Inflammatory macrophage (primary cell): ENCODE measurements at regions not wholly inside any gene's neighbourhood (a gene's known extent, or its start where the extent isn't known, plus 50 kb on each side); places are given as distances from the start of the nearest gene placed in this dataset.
"Not testable (repeated sequence)": the region's sequence is repeated elsewhere in the genome, so short reads cannot be mapped to it uniquely, and the experiment has no call there.

Experiments used
- DNase-seq, 2 donors: peaks; one replicate each; pipeline ENCODE4 v3.0.0-alpha.2; 2020 to 2022

DNA sequence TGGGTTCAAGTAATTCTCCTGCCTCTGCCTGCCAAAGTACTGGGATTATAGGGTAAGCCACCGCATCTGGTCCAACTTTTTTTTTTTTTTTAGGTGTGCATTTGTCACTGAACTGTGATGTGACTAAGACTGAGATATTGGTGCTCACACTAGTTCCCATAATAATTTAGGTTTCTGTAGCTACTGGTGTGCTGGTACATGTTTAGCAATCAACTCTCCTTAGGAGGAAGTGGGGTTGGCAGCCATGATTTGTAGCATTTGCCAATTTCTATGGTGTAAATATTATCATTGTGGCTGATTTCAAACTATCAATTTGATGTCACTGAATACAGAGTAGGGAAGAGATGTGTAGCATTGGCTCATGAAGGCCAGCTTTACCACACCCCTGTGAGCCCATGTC is 372.7 kb downstream of the EDEM1 start:
- peak in 1 of 2 donors; percentile 31 for DNase-seq

DNA sequence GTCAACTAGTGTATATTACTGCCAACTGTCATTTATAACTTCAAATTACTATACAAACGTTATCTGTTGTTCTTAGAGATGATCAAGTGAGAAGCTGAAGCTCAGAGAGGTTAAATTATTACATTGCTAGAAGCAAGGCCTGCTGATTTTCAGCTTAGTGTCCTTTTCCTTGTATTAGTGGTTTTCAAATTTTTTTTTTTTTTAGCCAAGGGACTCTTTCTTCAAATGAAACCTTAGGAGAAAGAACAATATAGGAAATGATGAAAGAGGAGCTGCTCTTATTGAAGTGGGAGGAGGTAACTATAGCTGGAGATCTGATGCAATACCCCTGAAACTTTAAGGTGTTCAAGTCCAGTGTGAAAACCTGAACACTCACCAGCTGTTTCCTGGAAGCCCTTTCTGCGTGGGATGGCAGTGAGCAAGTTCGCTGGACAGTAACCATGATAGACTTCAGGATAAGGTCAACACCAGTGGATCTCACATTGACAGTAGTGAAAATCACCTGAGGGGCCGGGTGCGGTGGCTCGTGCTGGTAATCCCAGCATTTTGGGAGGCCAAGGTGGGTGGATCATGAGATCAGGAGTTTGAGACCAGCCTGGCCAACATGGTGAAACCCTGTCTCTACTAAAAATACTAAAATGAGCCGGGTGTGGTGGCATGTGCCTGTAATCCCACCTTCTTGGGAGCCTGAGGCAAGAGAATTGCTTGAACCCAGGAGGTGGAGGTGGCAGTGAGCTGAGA is 376.2 kb downstream of the EDEM1 start:
- no peak for DNase-seq

DNA sequence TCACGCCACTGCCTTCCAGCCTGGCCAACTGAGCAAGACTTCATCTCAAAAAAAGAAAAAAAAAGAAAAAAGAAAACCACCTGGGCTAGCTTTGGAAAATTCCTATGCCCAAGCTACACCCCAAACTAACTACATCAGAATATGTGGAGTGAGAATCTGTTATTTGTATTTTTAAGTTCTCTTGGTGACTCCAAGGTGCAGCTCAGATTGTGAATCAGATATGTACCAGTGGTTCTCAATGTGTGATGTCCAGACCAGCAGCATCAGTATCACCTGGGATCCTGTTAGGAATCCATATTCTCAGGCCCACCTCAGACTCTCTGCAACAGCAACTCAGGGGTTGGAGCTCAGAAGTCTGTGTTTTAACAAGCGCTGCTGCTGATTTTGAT is 376.8 kb downstream of the EDEM1 start:
- DNase-seq = no peak

DNA sequence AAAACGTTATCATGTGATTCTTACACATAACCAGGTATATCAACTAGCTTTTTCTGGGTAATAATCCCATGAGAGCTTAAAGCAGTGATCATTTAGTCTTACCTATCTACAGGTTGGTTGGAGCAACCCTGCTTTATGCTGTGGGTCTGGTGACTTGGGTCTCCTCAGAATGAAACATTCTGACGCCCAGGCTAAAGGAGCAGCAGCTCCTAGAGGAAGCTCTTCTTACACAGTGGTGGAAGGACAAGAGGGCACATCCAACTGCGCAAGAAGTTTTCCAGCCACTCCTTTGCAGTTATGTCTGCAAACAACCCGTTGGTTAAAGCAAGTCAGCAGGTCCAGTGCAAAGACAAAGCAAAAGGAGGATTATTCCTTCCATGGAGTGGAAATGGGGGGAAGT is 377.5 kb downstream of the EDEM1 start:
- DNase-seq = peak in 1 of 2 donors; percentile 32

DNA sequence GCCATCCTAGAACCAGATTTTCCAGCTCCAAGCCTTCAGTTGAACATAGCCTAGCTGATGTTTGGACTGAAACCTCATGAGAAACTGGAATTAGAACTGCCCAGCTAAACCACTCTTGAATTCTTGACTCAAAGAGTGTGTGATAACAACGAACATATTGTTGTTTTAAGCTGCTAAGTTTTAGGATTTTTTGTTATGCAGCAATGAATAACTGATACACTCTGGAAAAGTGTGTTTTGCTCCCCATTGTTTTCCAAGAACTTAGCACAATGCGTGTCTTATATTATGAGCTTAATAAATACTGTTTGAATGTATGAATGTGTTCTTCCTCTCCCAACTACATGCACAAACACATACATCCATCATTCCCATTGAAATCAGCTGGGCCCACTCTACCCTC is 379.6 kb downstream of the EDEM1 start:
- no peak for DNase-seq

DNA sequence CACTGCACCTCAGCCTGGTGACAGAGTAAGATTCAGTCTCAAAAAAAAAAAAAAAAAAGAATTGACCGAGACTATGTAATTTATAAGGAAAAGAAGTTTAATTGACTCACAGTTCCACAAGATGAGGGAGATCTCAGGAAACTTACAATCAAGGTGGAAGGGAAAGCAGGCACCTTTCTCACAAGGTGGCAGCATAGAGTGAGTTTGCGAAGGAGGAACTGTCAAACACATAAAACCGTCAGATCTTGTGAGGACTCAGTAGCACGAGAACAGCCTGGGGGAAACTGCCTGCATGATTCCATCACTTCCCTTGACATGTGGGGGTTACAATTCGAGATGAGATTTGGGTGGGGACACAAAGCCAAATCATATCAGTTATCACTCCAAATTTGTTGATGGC is 380.9 kb downstream of the EDEM1 start:
- no peak for DNase-seq

DNA sequence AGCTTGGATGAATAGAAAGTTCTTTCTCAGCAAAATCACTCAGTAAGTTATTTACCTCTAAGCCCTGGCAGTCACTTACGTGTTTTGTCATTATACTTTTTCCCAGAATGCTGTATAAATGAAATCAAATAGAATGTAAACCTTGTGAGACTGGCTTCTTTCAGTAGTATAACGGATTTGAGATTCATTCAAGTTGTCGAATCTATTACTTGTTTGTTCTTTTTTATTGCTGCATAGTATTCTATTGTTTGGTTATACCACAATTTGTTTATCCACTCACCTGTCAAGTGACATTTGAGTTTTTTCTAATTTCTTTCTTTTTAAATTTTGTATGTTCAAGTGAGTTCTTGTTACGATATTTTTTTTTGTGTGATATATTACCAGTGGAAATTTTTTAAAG is 381.6 kb downstream of the EDEM1 start:
- no peak for DNase-seq

DNA sequence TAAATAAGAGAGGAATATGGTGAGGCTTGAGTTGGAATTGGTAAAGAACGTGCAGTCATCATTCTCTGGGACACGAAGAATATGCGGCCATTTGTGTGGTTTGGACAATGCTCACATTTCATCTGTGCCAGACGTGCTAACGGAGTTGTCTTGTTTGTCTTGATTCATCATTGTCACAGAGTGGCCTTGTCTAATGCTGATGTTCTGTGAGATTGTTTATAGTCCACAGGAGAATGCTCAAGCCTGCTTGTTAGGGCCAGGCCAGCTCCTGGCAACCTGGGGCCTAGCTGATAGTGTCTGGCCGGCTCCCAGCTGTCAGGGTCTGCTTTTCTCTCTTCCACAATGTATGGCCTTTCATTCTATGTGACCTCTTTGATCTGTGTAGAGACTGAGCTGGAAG is 384.7 kb downstream of the EDEM1 start:
- no peak for DNase-seq

DNA sequence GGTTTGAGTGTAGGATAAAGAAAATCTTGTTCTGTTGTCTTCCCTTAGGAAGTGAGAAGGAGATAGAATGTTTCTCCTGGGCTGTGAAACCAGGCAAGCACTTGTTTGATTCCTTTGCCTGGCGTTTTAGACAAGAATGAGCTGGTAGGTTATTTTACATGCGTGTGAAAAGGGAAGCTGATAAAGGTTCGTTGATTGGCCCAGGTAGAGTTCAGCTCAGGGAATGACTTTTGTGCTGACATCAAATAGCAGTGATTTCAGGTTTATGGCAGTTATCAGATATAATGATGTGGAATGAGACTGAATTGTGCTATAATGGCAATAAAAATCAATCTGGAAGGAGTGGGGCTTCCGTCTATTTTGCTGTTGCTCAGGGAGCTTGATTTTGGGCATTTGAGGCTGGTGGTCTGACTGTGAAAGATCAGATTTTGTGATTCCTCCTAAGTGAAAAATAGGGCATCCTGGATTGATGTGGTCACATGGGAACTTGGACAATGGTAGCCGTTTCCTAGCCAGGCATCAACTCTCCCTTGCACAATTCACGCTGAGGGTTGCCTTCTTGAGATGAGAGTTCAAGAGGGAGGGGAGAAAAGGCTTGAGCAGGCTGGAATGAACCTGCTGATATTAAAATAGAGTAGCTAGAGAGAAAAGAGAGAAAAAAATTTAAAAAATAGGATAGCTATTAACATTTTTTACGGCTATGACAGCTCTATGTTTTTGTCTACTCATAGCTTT is 388.9 kb downstream of the EDEM1 start:
- no peak for DNase-seq

DNA sequence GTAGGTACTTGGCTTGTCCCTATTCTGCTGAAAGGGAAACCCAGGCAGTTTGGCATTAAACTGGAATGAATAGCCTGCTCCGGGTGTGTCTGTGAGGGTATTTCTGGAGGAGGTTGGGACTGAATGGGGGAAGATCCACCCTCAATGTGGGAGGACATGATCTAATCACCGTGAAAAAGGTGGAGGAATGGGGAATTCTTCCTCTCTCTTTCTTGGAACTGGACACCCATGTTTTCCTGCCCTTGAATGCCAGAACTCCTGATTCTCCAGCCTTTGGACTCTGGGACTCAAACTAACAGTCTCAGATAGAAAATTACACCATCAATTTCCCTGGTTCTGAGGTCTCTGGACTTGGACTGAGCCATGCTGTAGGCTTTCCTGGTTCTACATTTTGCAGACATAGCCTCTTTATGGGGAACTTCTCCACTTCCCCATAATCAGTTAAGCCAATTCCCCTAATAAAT is 391.7 kb downstream of the EDEM1 start:
- DNase-seq = peak; percentile 32 to 40

DNA sequence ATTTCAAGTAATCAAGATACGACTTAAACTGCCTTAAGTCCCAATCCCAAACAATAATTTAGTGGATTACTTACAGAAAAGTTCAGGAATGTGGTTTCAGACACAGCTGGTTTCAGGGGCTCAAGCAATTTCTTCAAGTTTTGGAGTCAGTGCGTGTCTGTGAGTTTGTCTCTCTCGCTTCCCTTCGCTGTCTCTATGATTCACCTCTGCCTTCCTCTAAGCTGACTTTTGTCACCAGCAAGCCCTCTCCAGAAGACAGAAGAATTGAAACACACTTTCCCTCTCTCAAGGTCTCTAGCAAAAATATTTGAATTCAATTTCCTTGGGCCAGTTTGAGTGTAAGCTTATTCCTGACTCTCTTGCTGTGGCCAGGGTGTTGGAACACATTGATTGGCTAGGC is 392.4 kb downstream of the EDEM1 start:
- DNase-seq = peak; percentile 10 to 44

DNA sequence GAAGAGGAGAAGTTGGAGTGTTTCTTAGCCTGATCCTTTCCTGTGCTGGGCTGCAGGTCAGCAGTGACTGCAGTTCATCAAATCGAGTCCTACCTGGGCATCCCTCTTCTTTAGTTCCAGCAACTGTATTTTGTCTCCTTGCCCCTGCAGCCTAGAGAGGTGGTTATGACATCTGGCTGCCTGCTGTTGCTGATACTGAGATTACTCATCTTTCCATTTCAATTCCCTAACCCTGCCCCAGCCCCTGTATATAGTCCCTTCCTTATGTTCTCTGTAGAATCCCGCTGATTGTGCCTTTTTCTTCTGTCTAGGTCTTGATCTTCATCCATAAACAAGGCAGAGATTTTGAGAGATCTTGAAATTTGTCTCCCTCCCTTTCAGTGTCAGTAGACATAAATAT is 393.3 kb downstream of the EDEM1 start:
- DNase-seq = no peak

DNA sequence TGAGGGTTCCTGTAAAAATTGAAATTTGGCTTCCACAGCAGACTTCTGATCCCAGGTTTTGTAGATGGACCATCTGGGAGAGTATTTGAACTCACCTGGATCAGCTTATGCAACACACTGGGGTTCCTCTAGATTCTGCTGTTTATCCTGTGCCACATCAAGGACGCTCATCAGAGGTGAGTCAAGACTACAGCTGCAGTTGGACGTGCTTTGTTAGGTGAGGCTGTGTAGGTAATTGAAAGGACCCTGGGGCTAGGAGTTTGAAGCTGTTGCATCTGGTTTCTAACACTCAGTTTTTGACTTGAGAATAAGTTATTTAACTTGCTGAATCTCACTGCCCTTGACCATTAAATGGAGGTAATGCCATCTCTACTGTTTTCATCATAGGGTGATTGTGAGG is 394.2 kb downstream of the EDEM1 start:
- DNase-seq = no peak

DNA sequence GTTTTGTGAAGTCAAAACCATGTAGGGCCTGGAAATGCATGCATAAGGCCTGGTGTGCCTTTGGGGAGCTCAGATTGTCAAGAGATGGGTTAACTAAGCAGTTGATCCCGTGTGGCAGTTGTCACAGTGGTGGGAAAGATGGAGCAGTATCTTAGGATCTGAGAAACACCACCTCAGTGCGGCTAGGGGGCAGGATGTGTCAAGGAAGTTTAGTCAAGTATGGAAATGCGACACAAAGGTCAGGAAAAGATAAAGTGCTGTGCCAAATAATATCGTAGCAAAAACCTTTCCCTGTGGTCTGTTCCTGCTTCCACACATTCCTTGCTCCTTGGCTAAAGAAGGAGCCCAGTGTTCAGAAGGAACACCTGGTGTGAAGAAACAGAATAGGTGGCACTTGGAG is 396.4 kb downstream of the EDEM1 start:
- no peak for DNase-seq

DNA sequence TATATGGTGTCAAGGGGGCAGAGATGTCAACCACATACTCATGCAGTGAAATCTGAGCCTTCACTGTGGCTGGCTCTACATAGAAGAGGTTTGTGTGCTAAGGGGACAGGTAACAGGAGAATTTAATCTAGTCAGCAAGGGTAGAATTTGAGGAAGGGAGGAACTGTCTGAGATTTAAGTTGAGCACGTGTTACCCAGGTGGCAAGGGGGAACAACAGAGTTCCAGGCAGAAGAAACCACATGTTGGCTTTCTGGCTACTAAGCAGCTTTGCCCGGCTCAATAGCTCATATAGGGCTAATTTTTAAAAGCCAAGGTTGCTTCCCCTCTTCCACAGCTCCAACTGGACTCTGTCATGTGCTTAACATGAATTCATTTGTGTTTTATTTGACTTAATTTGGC is 397.6 kb downstream of the EDEM1 start:
- DNase-seq = no peak

DNA sequence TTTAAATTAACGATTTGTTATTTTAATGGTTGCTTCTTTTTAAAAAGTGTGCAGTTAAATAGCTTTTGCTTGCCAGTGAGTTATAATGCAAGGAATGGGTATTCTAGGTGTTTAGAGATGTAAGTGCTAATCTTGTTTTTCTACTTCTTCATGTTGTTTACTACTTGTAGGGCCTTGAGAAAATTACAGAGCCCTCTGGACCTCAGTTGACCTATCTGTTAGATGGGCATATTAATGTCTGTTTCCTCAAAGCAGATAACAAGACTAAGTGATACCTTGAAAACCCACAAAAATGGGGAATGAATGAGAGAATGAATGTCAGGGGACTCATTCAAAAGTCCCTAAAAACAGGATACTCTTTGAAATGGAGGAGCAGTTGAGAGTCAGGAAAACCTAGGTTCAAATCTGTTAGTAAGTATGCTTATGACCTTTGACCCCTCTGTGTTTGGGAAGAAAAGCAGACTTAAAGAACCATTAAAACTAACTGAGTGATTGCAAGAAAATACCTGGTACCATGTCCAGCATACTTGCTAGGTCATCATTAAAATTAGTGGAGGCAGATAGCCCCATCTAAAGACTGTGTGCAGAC is 419.5 kb downstream of the EDEM1 start:
- no peak for DNase-seq

DNA sequence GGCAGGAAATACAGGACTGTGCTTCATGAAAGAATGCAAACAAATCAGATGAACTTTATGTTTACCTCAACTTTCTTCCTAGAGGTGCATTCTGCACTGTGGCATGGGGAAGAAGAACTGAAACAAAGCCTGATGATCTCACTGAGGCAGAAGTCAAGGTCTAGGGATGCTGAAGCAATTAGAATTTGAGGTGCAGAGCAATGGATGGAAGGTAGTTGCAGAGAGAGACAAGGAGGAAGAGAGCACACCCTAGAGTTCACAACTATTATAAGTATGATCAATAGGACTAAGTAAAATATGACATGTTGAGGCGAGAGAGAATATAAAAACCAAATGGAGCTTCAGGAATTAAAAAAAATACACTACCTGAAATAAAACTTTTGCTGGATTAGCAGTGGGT is 420.1 kb downstream of the EDEM1 start:
- no peak for DNase-seq

DNA sequence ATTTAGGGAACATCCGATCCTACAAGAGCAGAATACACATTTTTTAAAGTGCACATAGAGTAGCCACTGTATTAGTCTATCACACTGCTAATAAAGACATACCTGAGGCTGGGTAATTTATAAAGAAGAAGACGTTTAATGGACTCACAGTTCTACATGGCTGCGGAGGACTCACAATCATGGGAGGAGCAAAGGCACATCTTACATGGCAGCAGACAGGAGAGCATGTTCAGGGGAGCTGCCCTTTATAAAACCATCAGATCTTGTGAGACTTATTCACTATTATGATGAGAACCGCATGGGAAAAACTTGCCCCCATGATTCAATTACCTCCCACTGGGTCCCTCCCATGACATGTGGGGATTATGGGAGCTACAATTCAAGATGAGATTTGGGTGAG is 421.5 kb downstream of the EDEM1 start:
- DNase-seq = not testable (repeated sequence)

DNA sequence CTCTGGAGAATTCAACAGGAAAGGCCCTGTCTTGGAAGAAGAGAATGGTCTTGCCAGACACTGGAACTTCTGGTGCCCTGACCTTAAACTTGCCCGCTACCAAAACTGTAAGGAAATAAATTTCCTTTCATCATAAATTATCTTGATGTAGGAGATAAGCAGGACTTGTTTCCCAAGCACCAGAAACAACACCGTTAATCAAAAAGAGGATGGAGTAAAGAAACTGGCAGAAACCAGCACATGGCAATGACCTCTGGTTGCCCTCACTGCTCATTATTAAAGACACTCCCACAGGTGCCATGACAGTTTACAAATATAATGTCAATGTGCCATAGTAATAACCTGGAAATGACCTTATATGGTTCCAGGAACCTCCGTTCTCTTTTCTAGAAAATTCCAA is 426.1 kb downstream of the EDEM1 start:
- no peak for DNase-seq

DNA sequence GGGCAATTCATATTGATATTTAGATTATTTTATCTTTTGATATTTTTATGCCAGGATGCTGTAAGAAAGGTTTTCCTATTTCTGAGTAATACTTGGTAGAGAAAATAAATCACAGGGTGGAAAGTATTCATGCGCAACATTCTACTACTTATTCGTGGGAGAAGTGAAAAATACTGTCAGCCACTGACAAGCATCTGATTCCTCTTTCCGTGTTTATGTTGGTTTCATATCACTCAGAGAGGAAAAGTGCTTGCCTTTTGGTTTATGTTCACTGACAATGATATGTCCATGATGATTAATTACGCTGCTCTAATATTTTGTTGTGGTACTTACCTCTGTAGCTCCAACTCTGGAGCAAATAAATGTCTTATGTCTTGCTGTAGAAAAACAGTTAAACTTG is 429.4 kb downstream of the EDEM1 start:
- peak in 1 of 2 donors; percentile 20 for DNase-seq

DNA sequence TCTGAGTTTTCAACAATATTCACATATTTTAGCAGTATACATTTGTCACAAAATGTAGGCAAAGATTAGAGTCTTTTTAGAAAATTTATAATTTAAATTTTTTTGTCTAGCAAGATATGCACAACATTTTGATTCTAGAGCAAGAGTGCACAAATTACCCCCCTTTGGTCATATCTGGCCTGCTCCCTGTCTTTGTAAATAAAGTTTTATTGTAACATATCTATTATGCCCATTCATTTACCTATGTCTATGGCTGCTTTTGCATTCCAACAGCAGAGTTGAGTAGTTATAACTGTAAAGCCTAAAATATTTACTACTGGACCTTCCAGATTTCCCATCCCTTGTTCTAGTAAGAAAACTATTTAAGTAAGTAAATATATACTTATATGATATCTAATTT is 430.7 kb downstream of the EDEM1 start:
- no peak for DNase-seq

DNA sequence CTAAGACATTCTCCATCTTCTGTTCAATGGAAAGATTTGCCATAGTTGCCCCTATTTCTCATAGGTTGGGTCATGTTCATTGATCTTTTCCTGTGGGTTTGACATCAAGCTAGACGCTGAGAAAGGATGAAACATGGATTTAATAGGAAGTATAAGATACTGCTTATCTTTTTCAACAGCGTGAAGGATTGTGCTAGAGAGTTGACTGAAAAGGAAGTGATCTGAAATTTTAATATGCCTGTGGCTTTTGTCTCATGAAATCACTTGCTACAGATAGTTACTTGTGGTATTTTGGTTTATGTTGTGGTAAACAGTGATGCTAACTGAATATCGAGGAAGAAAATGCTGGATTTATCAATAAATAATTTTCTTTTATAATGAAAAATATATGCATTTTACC is 442.9 kb downstream of the EDEM1 start:
- DNase-seq = no peak

DNA sequence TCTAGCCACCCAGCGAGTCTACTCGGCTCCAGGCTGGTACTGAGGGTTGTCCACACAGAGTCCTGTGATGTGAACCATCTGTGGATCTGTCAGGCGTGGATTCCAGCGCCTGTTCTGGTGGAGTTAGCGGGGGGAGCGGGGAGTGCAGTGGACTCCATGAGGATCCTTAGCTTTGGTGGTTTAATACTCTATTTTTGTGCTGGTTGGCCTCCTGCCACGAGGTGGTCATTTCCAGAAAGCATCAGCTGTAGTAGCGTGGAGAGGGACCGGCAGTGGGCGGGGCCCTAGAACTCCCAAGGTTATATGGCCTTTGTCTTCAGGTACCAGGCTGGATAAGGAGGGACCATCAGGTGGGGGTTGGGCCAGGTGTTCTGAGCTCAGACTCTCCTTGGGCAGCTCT is 446.5 kb downstream of the EDEM1 start:
- DNase-seq = no peak

DNA sequence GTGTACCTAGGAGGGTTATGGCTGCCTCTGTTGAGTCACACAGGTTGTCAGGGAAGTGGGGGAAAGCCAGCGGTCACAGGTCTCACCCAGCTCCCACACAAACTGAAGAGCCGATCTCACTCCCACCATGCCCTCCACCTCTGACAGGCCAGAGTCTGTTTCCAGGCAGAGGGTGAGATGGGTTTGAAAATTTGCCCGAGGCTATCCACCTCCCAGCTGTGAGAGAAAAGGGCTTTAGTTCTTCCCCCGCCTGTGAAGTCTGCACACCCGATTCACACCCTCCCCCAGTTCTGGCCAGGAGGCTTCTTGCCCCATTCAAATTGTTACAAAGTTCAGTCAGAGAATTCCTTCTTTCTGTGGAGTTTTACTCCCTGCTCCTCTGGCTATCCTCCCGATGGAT is 446.9 kb downstream of the EDEM1 start:
- DNase-seq = no peak
